Panc1 (cell line): ENCODE measurements at regions not wholly inside any gene's neighbourhood (a gene's known extent, or its start where the extent isn't known, plus 50 kb on each side); places are given as distances from the start of the nearest gene placed in this dataset.

Source experiments
- ATAC-seq: fragments of 200-7000 bp; cut with Tn5 transposase; 2 replicates; pipeline ENCODE4 v1.9.1; 2020; ENCODE audit warnings: mild to moderate bottlenecking, moderate library complexity
- BruUV-seq: library from RNA; stranded (reverse); fragments of 400-500 nt; replicated peaks from 2 replicates; lab custom pipeline; 2021; lab: Mats Ljungman, UMichigan
- CTCF ChIA-PET: fragments of 300-600 bp; sonication (Branson Sonifier 250); formaldehyde crosslinking; loops from one replicate; lab custom pipeline; 2022; ENCODE audit warnings: antibody characterized with exemption; lab: Charles Lee
- POLR2A ChIA-PET: fragments of 300-600 bp; sonication (Branson Sonifier 250); formaldehyde crosslinking; loops from one replicate; lab custom pipeline; 2022; ENCODE audit warnings: antibody characterized with exemption; lab: Charles Lee
- DNase-seq: peaks from one replicate; pipeline ENCODE4 v3.0.0-alpha.2; 2010; ENCODE audit warnings: low read depth, low spot score
- H3K27ac ChIP-seq: 2 replicates; pipeline ENCODE4 v1.5.1; 2011; ENCODE audit warnings: mild to moderate bottlenecking, low read length, inconsistent platforms
- H3K27me3 ChIP-seq: fragments of 200-500 bp; sonication (Bioruptor generic); 2 replicates; pipeline ENCODE4 v1.6.0; 2014; ENCODE audit warnings: low read length, inconsistent platforms; ENCODE audit not compliant: control insufficient read depth, insufficient read depth
- H3K36me3 ChIP-seq: fragments of 200-500 bp; sonication (Bioruptor generic); 2 replicates; pipeline ENCODE4 v1.5.1; 2014; ENCODE audit warnings: inconsistent platforms, mild to moderate bottlenecking, low read length, moderate library complexity; ENCODE audit not compliant: control insufficient read depth, insufficient read depth
- H3K4me1 ChIP-seq: 2 replicates; pipeline ENCODE4 v1.5.1; 2011; ENCODE audit warnings: inconsistent platforms, mild to moderate bottlenecking, low read length, moderate library complexity; ENCODE audit not compliant: control insufficient read depth, insufficient read depth
- H3K4me3 ChIP-seq, 2 experiments: 2 replicates each; pipeline ENCODE4 v1.5.1; 2011 to 2012; ENCODE audit warnings: low read depth in 2 of 2, low read length in 2 of 2, mild to moderate bottlenecking in 2 of 2, inconsistent platforms in 1 of 2, moderate library complexity in 1 of 2
- H3K9me3 ChIP-seq: fragments of 200-500 bp; sonication (Bioruptor generic); 2 replicates; pipeline ENCODE4 v1.5.1; 2014; ENCODE audit warnings: low read depth, mild to moderate bottlenecking, inconsistent platforms, low read length, moderate library complexity; ENCODE audit not compliant: control insufficient read depth, insufficient read depth
- POLR2AphosphoS5 ChIP-seq: IDR thresholded peaks from 2 replicates; pipeline ENCODE4 v1.6.1; 2012; ENCODE audit warnings: mild to moderate bottlenecking, low read depth, low read length, moderate library complexity
- SIN3A ChIP-seq: IDR thresholded peaks from 2 replicates; pipeline ENCODE4 v1.6.1; 2012; ENCODE audit warnings: low read depth, mild to moderate bottlenecking, low read length, moderate library complexity, borderline replicate concordance; ENCODE audit not compliant: insufficient read depth
- TCF7L2 ChIP-seq: IDR thresholded peaks from 2 replicates; pipeline ENCODE4 v1.6.1; 2011; ENCODE audit warnings: mild to moderate bottlenecking, low read depth, low read length, inconsistent platforms
- in situ Hi-C: cut with HindIII; loops from 2 replicates; pipeline ENCODE4 v1.10.0; 2016; ENCODE audit warnings: low sequenced_read_pairs, low pct_unique_long_range_greater_than_20kb
- intact Hi-C: fragments of 100-400 bp; cut with micrococcal nuclease; formaldehyde crosslinking; loops from one replicate; pipeline ENCODE4 v1.10.0; 2022; ENCODE audit not compliant: unreplicated experiment
- TF ChIP-seq, protein P1 (sequence below), 2 experiments: IDR thresholded peaks; 2 replicates each; pipeline ENCODE4 v1.6.1; 2011 to 2012; ENCODE audit warnings: low read depth in 2 of 2, control low read depth in 1 of 2, low read length in 1 of 2, mild to moderate bottlenecking in 1 of 2, moderate library complexity in 1 of 2; ENCODE audit not compliant: insufficient read depth in 1 of 2
- TF ChIP-seq, protein P2 (sequence below): fragments of 450-650 bp; IDR thresholded peaks from 2 replicates; pipeline ENCODE4 v1.5.1; 2017; ENCODE audit warnings: mild to moderate bottlenecking

DNA sequence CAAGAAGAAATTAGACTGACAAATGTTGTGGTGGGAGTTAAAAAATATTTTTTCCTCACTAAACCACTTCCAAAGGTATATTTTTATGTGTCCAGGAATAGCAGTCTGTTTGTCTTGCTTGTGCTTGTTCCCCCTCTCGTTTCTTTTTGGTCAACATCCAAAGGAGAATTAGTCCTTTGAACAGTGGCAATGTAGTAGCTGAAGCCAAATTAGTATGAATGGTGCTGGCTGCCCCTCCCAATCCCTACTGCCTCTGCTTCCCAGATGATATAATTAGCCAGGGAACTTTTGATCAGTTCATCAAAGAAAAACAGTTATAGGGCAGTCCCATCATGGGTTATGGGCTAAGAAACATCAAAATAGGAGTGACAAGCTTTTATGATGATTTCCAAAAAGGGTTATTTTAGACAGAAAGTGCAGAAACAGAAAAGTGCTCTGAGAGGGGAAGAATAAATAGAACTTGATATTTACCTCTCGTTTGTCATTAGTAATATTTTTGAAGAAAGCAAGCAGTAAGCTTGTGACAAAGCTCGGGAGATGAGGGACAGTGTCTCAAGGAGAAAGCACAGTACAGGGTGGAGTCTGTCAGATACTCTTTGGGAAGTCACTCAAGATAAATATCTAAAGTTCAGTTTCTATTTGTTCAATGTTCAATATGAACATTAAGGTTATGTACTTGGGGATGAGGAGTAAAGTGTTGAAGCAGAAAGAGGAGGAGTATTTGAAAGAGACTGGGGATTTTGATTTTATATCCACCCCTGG is 239.1 kb downstream of the HLX start:
- Histone ChIP-seq H3K4me3 (no peak overlapping the region), H3K36me3 (no peaks in the 10 kb centered on the region), H3K27ac (no peak overlapping the region), H3K4me1 (no peaks in the 10 kb centered on the region), H3K27me3 (no peaks in the 10 kb centered on the region), H3K9me3 (no peaks in the 10 kb centered on the region)
- intact Hi-C loops, result no loop called here
- TF ChIP-seq, protein P1, sequence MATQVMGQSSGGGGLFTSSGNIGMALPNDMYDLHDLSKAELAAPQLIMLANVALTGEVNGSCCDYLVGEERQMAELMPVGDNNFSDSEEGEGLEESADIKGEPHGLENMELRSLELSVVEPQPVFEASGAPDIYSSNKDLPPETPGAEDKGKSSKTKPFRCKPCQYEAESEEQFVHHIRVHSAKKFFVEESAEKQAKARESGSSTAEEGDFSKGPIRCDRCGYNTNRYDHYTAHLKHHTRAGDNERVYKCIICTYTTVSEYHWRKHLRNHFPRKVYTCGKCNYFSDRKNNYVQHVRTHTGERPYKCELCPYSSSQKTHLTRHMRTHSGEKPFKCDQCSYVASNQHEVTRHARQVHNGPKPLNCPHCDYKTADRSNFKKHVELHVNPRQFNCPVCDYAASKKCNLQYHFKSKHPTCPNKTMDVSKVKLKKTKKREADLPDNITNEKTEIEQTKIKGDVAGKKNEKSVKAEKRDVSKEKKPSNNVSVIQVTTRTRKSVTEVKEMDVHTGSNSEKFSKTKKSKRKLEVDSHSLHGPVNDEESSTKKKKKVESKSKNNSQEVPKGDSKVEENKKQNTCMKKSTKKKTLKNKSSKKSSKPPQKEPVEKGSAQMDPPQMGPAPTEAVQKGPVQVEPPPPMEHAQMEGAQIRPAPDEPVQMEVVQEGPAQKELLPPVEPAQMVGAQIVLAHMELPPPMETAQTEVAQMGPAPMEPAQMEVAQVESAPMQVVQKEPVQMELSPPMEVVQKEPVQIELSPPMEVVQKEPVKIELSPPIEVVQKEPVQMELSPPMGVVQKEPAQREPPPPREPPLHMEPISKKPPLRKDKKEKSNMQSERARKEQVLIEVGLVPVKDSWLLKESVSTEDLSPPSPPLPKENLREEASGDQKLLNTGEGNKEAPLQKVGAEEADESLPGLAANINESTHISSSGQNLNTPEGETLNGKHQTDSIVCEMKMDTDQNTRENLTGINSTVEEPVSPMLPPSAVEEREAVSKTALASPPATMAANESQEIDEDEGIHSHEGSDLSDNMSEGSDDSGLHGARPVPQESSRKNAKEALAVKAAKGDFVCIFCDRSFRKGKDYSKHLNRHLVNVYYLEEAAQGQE (IDR thresholded peaks at IDR 0.05; ENCODE audit: insufficient read depth in 1 of 2, low read depth in 2 of 2, low read length in 1 of 2), result no peak
- TF ChIP-seq SIN3A (no peak), TCF7L2 (no peak), POLR2AphosphoS5 (no peak)
- TF ChIP-seq, protein P2, sequence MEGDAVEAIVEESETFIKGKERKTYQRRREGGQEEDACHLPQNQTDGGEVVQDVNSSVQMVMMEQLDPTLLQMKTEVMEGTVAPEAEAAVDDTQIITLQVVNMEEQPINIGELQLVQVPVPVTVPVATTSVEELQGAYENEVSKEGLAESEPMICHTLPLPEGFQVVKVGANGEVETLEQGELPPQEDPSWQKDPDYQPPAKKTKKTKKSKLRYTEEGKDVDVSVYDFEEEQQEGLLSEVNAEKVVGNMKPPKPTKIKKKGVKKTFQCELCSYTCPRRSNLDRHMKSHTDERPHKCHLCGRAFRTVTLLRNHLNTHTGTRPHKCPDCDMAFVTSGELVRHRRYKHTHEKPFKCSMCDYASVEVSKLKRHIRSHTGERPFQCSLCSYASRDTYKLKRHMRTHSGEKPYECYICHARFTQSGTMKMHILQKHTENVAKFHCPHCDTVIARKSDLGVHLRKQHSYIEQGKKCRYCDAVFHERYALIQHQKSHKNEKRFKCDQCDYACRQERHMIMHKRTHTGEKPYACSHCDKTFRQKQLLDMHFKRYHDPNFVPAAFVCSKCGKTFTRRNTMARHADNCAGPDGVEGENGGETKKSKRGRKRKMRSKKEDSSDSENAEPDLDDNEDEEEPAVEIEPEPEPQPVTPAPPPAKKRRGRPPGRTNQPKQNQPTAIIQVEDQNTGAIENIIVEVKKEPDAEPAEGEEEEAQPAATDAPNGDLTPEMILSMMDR, result no peak
- DNase-seq, result no peak
- in situ Hi-C loops, result no loop called here
- no peak for ATAC-seq
- ChIA-PET POLR2A (no interaction called here), CTCF (no interaction called here)
- no TSS peak for BruUV-seq

DNA sequence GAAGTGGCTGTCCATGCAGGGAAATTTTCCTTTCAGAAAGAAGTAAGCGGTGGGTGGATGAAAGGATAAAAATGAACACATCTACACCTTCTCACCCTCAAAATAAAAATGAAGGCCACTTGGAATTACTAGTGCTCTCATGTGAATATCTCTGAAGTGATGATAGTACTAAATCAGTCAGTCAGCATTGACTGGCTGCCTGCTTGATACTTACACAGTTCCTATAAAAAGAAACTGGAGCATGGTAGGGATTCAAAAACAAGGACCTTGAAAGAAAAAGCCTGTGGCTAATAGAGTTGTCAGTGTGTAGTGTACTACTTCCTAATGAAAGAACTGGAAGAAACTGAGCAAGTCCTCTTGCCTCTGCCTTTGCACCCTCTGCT is 239.7 kb downstream of the HLX start:
- no TSS peak for BruUV-seq
- H3K4me1 ChIP-seq, result no peaks in the 10 kb centered on the region
- H3K27me3 ChIP-seq, result no peaks in the 10 kb centered on the region
- in situ Hi-C loops (no loop called here), intact Hi-C loops (no loop called here)
- ATAC-seq (no peak), DNase-seq (no peak)
- ChIA-PET POLR2A (no interaction called here), CTCF (no interaction called here)
- no peaks in the 10 kb centered on the region for H3K9me3 ChIP-seq
- no peak overlapping the region for H3K4me3 ChIP-seq
- no peak overlapping the region for H3K27ac ChIP-seq
- TF ChIP-seq SIN3A (no peak), TCF7L2 (no peak), POLR2AphosphoS5 (no peak)
- TF ChIP-seq, protein P2, result no peak
- TF ChIP-seq, protein P1 (IDR thresholded peaks at IDR 0.05; ENCODE audit: insufficient read depth in 1 of 2, low read depth in 2 of 2, low read length in 1 of 2), result no peak
- H3K36me3 ChIP-seq, result no peaks in the 10 kb centered on the region
